ENCODE measurements at regions not wholly inside any gene's neighbourhood (a gene's known extent, or its start where the extent isn't known, plus 50 kb on each side); places are given as distances from the start of the nearest gene placed in this dataset.

DNA sequence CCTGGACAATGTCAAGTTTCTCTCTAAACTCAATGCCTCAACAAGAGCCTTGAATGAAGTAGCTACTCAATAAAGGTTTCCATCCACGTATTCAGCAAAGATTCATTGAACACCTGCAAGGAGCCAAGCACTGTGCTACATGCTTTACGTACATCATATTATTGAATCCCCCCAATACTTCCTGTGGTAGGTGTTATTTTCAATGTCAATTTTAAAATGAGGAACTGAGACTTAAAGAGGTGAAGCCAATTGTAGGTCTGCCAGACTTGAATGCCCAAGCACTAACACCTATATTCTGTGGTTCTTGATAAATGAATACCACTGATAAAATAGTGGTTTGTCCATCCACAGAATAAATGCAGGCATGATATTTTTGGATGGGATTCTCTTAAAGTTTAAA, 162.3 kb downstream of the DRD1 start:
- TF ChIP-seq CTCF (IDR thresholded peaks at IDR 0.05; ENCODE audit: low read length) = no peak
- no peak for TF ChIP-seq EZH2 (IDR thresholded peaks at IDR 0.05; ENCODE audit: borderline replicate concordance, low read length)

All from OCI-LY1 (cell line).